ENCODE measurements at regions not wholly inside any gene's neighbourhood (a gene's known extent, or its start where the extent isn't known, plus 50 kb on each side); places are given as distances from the start of the nearest gene placed in this dataset.
A peak's percentile ranks its signal among the peaks of the same experiment; 100 is the strongest.

GRCh38 chr21:38729754-38730379 is 75.9 kb upstream of the ETS2 start:
- no peak overlapping the region for H3K4me3 ChIP-seq
- no TSS peak for BruUV-seq (replicated peaks)
- H3K4me2 ChIP-seq = no peak overlapping the region
- DNase-seq = no peak
- H3K27ac ChIP-seq = no peak overlapping the region
- H3K79me2 ChIP-seq (ENCODE audit: low read depth) = no peaks in the 10 kb centered on the region
- CTCF ChIA-PET = no interaction called here
- no peaks in the 10 kb centered on the region for H3K36me3 ChIP-seq (ENCODE audit: low read depth)
- H3K27me3 ChIP-seq (ENCODE audit: insufficient read depth, low read depth) = no peaks in the 10 kb centered on the region
- POLR2A ChIA-PET (ENCODE audit: unreplicated experiment) = no interaction called here
- no peaks in the 10 kb centered on the region for H3K9me2 ChIP-seq (ENCODE audit: insufficient read depth)
- intact Hi-C loops (cut with micrococcal nuclease; ENCODE audit: unreplicated experiment) = loop anchor here (5.0 kb wide), 1 partner anchor 182 kb away; no protein-coding TSS in a partner anchor
- 0 out of 2 replicates have a peak, but pooled peaks cover 4% of the 10 kb centered on the region for H3K9me3 ChIP-seq (ENCODE audit: insufficient read depth, low read depth)
- no peaks in the 10 kb centered on the region for H4K20me1 ChIP-seq (ENCODE audit: insufficient read depth)
- TF ChIP-seq EZH2 (IDR thresholded peaks at IDR 0.05; ENCODE audit: low read depth) = no peak
- TF ChIP-seq, protein P1, sequence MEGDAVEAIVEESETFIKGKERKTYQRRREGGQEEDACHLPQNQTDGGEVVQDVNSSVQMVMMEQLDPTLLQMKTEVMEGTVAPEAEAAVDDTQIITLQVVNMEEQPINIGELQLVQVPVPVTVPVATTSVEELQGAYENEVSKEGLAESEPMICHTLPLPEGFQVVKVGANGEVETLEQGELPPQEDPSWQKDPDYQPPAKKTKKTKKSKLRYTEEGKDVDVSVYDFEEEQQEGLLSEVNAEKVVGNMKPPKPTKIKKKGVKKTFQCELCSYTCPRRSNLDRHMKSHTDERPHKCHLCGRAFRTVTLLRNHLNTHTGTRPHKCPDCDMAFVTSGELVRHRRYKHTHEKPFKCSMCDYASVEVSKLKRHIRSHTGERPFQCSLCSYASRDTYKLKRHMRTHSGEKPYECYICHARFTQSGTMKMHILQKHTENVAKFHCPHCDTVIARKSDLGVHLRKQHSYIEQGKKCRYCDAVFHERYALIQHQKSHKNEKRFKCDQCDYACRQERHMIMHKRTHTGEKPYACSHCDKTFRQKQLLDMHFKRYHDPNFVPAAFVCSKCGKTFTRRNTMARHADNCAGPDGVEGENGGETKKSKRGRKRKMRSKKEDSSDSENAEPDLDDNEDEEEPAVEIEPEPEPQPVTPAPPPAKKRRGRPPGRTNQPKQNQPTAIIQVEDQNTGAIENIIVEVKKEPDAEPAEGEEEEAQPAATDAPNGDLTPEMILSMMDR (conservative IDR thresholded peaks at IDR 0.05) = no peak
- H3F3A ChIP-seq (ENCODE audit: insufficient read depth, low read depth) = no peaks in the 10 kb centered on the region
- no peaks in the 10 kb centered on the region for H3K4me1 ChIP-seq (replicated peaks; ENCODE audit: insufficient read depth)
- H2AFZ ChIP-seq = no peak overlapping the region

DNA sequence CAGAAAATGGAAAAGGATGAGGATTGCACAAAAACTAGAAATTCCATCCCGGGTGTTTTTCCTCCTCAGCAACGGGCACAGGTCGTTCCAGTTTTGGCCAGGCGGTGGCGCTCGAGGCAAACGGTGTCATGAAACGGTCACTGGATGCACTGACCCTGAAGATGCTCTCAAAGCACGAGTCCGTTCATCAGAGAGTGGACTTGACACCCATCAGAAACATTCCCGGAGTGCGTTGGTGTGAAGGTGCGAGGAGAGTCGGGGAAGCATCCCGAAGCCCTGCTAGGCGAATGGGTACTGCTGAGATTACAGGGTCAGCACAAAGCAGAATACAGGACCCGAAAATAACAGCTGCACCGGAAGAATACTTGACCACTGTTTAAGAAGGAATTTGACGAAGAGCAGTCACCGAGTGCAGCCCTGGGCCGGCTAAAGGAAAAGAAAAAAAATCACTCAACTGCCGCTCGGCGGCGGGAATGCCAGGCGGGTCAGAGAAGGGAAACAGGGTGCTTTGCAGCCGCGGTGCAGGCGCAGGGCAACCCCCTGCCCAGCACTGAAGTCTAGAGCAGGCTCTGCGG is 71.7 kb upstream of the ETS2 start:
- intact Hi-C loops (cut with micrococcal nuclease; ENCODE audit: unreplicated experiment) = loop anchor here (1.0 to 5.0 kb wide), 5 partner anchors 63 to 404 kb away; partner anchors contain the start of gene ETS2
- H3K27me3 ChIP-seq (ENCODE audit: insufficient read depth, low read depth) = no peaks in the 10 kb centered on the region
- CTCF ChIA-PET = no interaction called here
- no peaks in the 10 kb centered on the region for H3K36me3 ChIP-seq (ENCODE audit: low read depth)
- no peak overlapping the region for H3K4me3 ChIP-seq
- no peaks in the 10 kb centered on the region for H3K9me2 ChIP-seq (ENCODE audit: insufficient read depth)
- no peaks in the 10 kb centered on the region for H3K79me2 ChIP-seq (ENCODE audit: low read depth)
- BruUV-seq (replicated peaks) = no TSS peak
- H4K20me1 ChIP-seq (ENCODE audit: insufficient read depth) = no peaks in the 10 kb centered on the region
- H3F3A ChIP-seq (ENCODE audit: insufficient read depth, low read depth) = no peaks in the 10 kb centered on the region
- peak; percentile 44 to 81 for DNase-seq
- H3K4me1 ChIP-seq (replicated peaks; ENCODE audit: insufficient read depth) = no peaks in the 10 kb centered on the region
- no peaks in the 10 kb centered on the region for H3K9me3 ChIP-seq (ENCODE audit: insufficient read depth, low read depth)
- TF ChIP-seq, protein P1 (conservative IDR thresholded peaks at IDR 0.05) = peak; percentile 89
- no peak for TF ChIP-seq EZH2 (IDR thresholded peaks at IDR 0.05; ENCODE audit: low read depth)
- no peak overlapping the region for H2AFZ ChIP-seq
- POLR2A ChIA-PET (ENCODE audit: unreplicated experiment) = no interaction called here
- no peak overlapping the region for H3K27ac ChIP-seq
- peak overlapping the region; percentile 30; the same call in 1 of the 2 replicates for H3K4me2 ChIP-seq

GRCh38 chr21:38734646-38735365 is 70.9 kb upstream of the ETS2 start:
- intact Hi-C loops (cut with micrococcal nuclease; ENCODE audit: unreplicated experiment) = loop anchor here (1.0 to 5.0 kb wide), 5 partner anchors 62 to 403 kb away; partner anchors contain the start of gene ETS2
- no peaks in the 10 kb centered on the region for H4K20me1 ChIP-seq (ENCODE audit: insufficient read depth)
- H3F3A ChIP-seq (ENCODE audit: insufficient read depth, low read depth) = no peaks in the 10 kb centered on the region
- no peaks in the 10 kb centered on the region for H3K4me1 ChIP-seq (replicated peaks; ENCODE audit: insufficient read depth)
- H3K4me3 ChIP-seq = no peak overlapping the region
- H3K27ac ChIP-seq = no peak overlapping the region
- no peak for DNase-seq
- H3K79me2 ChIP-seq (ENCODE audit: low read depth) = no peaks in the 10 kb centered on the region
- no peaks in the 10 kb centered on the region for H3K27me3 ChIP-seq (ENCODE audit: insufficient read depth, low read depth)
- ChIA-PET POLR2A (ENCODE audit: unreplicated experiment) (no interaction called here), CTCF (no interaction called here)
- no peaks in the 10 kb centered on the region for H3K36me3 ChIP-seq (ENCODE audit: low read depth)
- H3K9me3 ChIP-seq (ENCODE audit: insufficient read depth, low read depth) = no peaks in the 10 kb centered on the region
- TF ChIP-seq EZH2 (IDR thresholded peaks at IDR 0.05; ENCODE audit: low read depth) = no peak
- TF ChIP-seq, protein P1 (conservative IDR thresholded peaks at IDR 0.05) = no peak
- no peaks in the 10 kb centered on the region for H3K9me2 ChIP-seq (ENCODE audit: insufficient read depth)
- BruUV-seq (replicated peaks) = no TSS peak
- no peak overlapping the region for H2AFZ ChIP-seq
- no peak overlapping the region for H3K4me2 ChIP-seq
